H9 (cell line): ENCODE measurements at regions not wholly inside any gene's neighbourhood (a gene's known extent, or its start where the extent isn't known, plus 50 kb on each side); places are given as distances from the start of the nearest gene placed in this dataset.

Experiments
- DNase-seq: peaks from one replicate; pipeline ENCODE4 v3.0.0-alpha.2; 2017
- H2AFZ ChIP-seq: one replicate; pipeline ENCODE4 v1.6.1; 2013; ENCODE audit warnings: mild to moderate bottlenecking, low read length, control low read depth, moderate library complexity
- H2AK5ac ChIP-seq: 2 replicates; pipeline ENCODE4 v1.6.1; 2013; ENCODE audit warnings: low read length, control low read depth, mixed read lengths; ENCODE audit not compliant: insufficient read length
- H2BK120ac ChIP-seq: one replicate; pipeline ENCODE4 v1.6.1; 2013; ENCODE audit warnings: low read depth, mild to moderate bottlenecking, low read length, control low read depth, inconsistent platforms; ENCODE audit not compliant: poor library complexity, severe bottlenecking
- H2BK12ac ChIP-seq: 2 replicates; pipeline ENCODE4 v1.6.1; 2013; ENCODE audit warnings: low read length, control low read depth, mixed read lengths, low read depth; ENCODE audit not compliant: insufficient read length
- H2BK15ac ChIP-seq: 2 replicates; pipeline ENCODE4 v1.6.1; 2013; ENCODE audit warnings: low read depth, low read length, control low read depth
- H2BK20ac ChIP-seq: one replicate; pipeline ENCODE4 v1.6.1; 2013; ENCODE audit warnings: low read depth, mild to moderate bottlenecking, low read length, control low read depth, inconsistent platforms; ENCODE audit not compliant: poor library complexity, severe bottlenecking
- H2BK5ac ChIP-seq: 2 replicates; pipeline ENCODE4 v1.6.1; 2013; ENCODE audit warnings: low read length, control low read depth, mixed read lengths; ENCODE audit not compliant: insufficient read length
- H3K14ac ChIP-seq: 2 replicates; pipeline ENCODE4 v1.6.1; 2013; ENCODE audit warnings: low read length, control low read depth; ENCODE audit not compliant: insufficient read depth
- H3K18ac ChIP-seq: 2 replicates; pipeline ENCODE4 v1.6.1; 2013; ENCODE audit warnings: low read depth, mild to moderate bottlenecking, mixed read lengths, low read length, control low read depth; ENCODE audit not compliant: insufficient read length
- H3K23ac ChIP-seq: 2 replicates; pipeline ENCODE4 v1.6.1; 2013; ENCODE audit warnings: low read length, control low read depth, mixed read lengths, low read depth; ENCODE audit not compliant: insufficient read length
- H3K23me2 ChIP-seq: 2 replicates; pipeline ENCODE4 v1.6.1; 2013; ENCODE audit warnings: low read depth, mild to moderate bottlenecking, mixed read lengths, low read length, control low read depth; ENCODE audit not compliant: insufficient read length, poor library complexity, severe bottlenecking
- H3K27ac ChIP-seq: 2 replicates; pipeline ENCODE4 v1.5.1; 2013; ENCODE audit warnings: low read length, control low read depth, mixed read lengths, low read depth; ENCODE audit not compliant: insufficient read length
- H3K27me3 ChIP-seq: 2 replicates; pipeline ENCODE4 v1.6.1; 2013; ENCODE audit warnings: low read length, control low read depth, inconsistent platforms; ENCODE audit not compliant: insufficient read depth
- H3K4ac ChIP-seq: 2 replicates; pipeline ENCODE4 v1.6.1; 2013; ENCODE audit warnings: low read depth, mild to moderate bottlenecking, control low read depth, inconsistent platforms, low read length, moderate library complexity
- H3K4me1 ChIP-seq: 2 replicates; pipeline ENCODE4 v1.6.1; 2013; ENCODE audit warnings: low read length, control low read depth, inconsistent platforms; ENCODE audit not compliant: insufficient read depth
- H3K4me2 ChIP-seq: 2 replicates; pipeline ENCODE4 v1.6.1; 2013; ENCODE audit warnings: low read length, control low read depth, mixed read lengths; ENCODE audit not compliant: insufficient read length, insufficient read depth
- H3K56ac ChIP-seq: 2 replicates; pipeline ENCODE4 v1.6.1; 2013; ENCODE audit warnings: low read depth, mild to moderate bottlenecking, mixed read lengths, low read length, control low read depth; ENCODE audit not compliant: insufficient read length
- H3K79me1 ChIP-seq: 2 replicates; pipeline ENCODE4 v1.6.1; 2013; ENCODE audit warnings: low read depth, mild to moderate bottlenecking, moderate library complexity, low read length, control low read depth, inconsistent platforms; ENCODE audit not compliant: insufficient read depth, poor library complexity, severe bottlenecking
- H3K79me2 ChIP-seq: 2 replicates; pipeline ENCODE4 v1.6.1; 2013; ENCODE audit warnings: low read length, control low read depth, inconsistent platforms; ENCODE audit not compliant: insufficient read depth
- H3K9ac ChIP-seq: 2 replicates; pipeline ENCODE4 v1.6.1; 2013; ENCODE audit warnings: low read length, control low read depth, mixed read lengths; ENCODE audit not compliant: insufficient read length; ENCODE audit errors: extremely low read depth
- H3K9me3 ChIP-seq: one replicate; pipeline ENCODE4 v1.6.1; 2013; ENCODE audit warnings: low read depth, low read length, inconsistent platforms; ENCODE audit not compliant: control insufficient read depth
- H3T11ph ChIP-seq: one replicate; pipeline ENCODE4 v1.6.1; 2013; ENCODE audit warnings: mild to moderate bottlenecking, low read length, control low read depth, inconsistent platforms
- H4K20me1 ChIP-seq: one replicate; pipeline ENCODE4 v1.6.1; 2013; ENCODE audit not compliant: control insufficient read depth, insufficient read length, insufficient read depth
- H4K5ac ChIP-seq: 2 replicates; pipeline ENCODE4 v1.6.1; 2013; ENCODE audit warnings: low read depth, mild to moderate bottlenecking, mixed read lengths, low read length, control low read depth; ENCODE audit not compliant: insufficient read length
- H4K8ac ChIP-seq: replicated peaks from 2 replicates; pipeline ENCODE4 v1.6.1; 2013; ENCODE audit warnings: low read length, control low read depth, mixed read lengths, low read depth; ENCODE audit not compliant: insufficient read length
- H4K91ac ChIP-seq: 2 replicates; pipeline ENCODE4 v1.6.1; 2013; ENCODE audit warnings: low read depth, mild to moderate bottlenecking, moderate library complexity, mixed read lengths, low read length, control low read depth; ENCODE audit not compliant: insufficient read length
- H3K27ac Mint-ChIP-seq, 3 experiments: 2 replicates in 2 of 3; 3 replicates in 1 of 3; pipeline ENCODE4 v1.8.0; 2020 to 2021; ENCODE audit warnings: mixed read lengths in 3 of 3, mild to moderate bottlenecking in 1 of 3, moderate library complexity in 1 of 3
- H3K27me3 Mint-ChIP-seq: 2 replicates; pipeline ENCODE4 v1.8.0; 2021; ENCODE audit warnings: low read depth, mild to moderate bottlenecking, moderate library complexity, mixed read lengths
- H3K36me3 Mint-ChIP-seq, 3 experiments: 2 replicates in 2 of 3; 3 replicates in 1 of 3; pipeline ENCODE4 v1.8.0; 2020 to 2021; ENCODE audit warnings: low read depth in 3 of 3, mixed read lengths in 3 of 3; ENCODE audit not compliant: insufficient read depth in 1 of 3
- H3K4me1 Mint-ChIP-seq, 2 experiments: 2 replicates each; pipeline ENCODE4 v1.8.0; 2020; ENCODE audit warnings: mixed read lengths in 2 of 2
- H3K4me3 Mint-ChIP-seq, 2 experiments: 2 replicates in 1 of 2; 3 replicates in 1 of 2; pipeline ENCODE4 v1.8.0; 2020 to 2021; ENCODE audit warnings: mild to moderate bottlenecking in 2 of 2, mixed read lengths in 2 of 2, moderate library complexity in 1 of 2
- H3K9me3 Mint-ChIP-seq, 2 experiments: 2 replicates in 1 of 2; 3 replicates in 1 of 2; pipeline ENCODE4 v1.8.0; 2020; ENCODE audit warnings: mild to moderate bottlenecking in 2 of 2, mixed read lengths in 2 of 2, moderate library complexity in 1 of 2
- WGBS: extraction: QIAGEN DNeasy Blood & Tissue Kit; methylation state at CpG from one replicate; pipeline ENCODE4 v1.1.7; 2013; ENCODE audit warnings: missing lambda C conversion rate, low lambda C conversion rate, mixed read lengths; ENCODE audit not compliant: insufficient read length; ENCODE audit errors: extremely low coverage; 5-methylcytosine and 5-hydroxymethylcytosine counted together
- TF ChIP-seq, protein P1 (sequence below): fragments of 200-600 bp; sonication (generic); conservative IDR thresholded peaks from 3 replicates; pipeline ENCODE4 v1.8.0; 2021; ENCODE audit warnings: antibody characterized with exemption, mild to moderate bottlenecking

DNA sequence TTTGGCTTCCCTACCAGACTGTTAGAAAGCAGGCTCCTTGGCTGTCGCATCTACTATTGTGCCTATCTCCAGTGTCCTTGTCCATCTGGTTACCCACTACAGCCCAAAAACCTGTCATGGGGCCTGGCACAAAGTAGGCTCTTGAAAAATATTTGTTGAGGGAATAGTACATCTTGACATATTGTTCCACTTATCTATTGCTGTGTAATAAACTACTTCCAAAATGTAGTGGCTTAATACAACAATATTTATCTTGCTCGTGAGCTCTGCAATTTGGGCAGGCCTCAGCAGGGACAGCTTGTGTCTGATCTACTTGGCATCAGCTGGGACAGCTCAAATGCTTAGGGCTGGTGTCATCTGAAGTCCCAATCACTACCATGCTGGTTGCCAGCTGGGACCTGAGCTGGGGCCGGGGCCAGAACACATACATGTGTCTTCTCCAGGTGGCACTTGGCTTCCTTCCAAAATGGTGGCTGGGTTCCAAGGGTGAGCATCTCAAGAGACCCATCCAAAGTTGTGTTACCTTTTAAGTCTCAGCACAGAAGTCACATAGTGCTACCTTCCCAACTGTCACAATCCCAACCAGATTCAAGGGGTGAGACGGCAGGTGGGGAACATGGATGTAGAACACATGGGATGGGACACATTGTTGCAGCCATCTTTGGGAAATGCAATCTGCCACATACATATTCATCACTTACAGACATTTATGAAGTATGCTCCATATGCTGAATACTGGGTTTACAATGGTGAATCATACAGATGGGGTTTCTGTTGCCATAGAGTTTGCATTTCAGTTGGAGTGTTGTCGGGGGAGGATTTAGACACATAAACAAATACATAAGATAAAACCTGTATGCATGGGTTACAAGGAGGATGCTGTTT lies 134.2 kb downstream of the FOXI3 start:
- no peak overlapping the region for H3K23ac ChIP-seq
- no peaks in the 10 kb centered on the region for H3K23me2 ChIP-seq
- no peak overlapping the region for H3K18ac ChIP-seq
- no CpG with 5 or more reads among the region's 5 CpGs for WGBS
- no peaks in the 10 kb centered on the region for H4K20me1 ChIP-seq
- no peaks in the 10 kb centered on the region; the same call in 1 of the 2 replicates for H3K27me3 ChIP-seq
- H3K9ac ChIP-seq = no peak overlapping the region
- no peak for DNase-seq
- no peaks in the 10 kb centered on the region for H3K9me3 ChIP-seq
- H3K4ac ChIP-seq = no peak overlapping the region
- no peak overlapping the region for H3K14ac ChIP-seq
- H3K79me2 ChIP-seq = no peaks in the 10 kb centered on the region
- no peak overlapping the region for H4K91ac ChIP-seq
- H3K79me1 ChIP-seq = no peaks in the 10 kb centered on the region
- no peak overlapping the region for H3T11ph ChIP-seq
- Mint-ChIP-seq H3K9me3 (no peaks in the 10 kb centered on the region; a peak in 2 of 5 replicates), H3K36me3 (no peaks in the 10 kb centered on the region), H3K4me1 (peaks cover 20 to 23% of the 10 kb centered on the region in 2 experiments), H3K27me3 (no peaks in the 10 kb centered on the region; the same call in 1 of the 2 replicates), H3K4me3 (no peak overlapping the region), H3K27ac (no peak overlapping the region)
- H3K27ac ChIP-seq = no peak overlapping the region
- H4K5ac ChIP-seq = no peak overlapping the region
- H2BK20ac ChIP-seq = no peak overlapping the region
- H2AK5ac ChIP-seq = no peak overlapping the region
- no peak overlapping the region for H3K4me2 ChIP-seq
- H2BK120ac ChIP-seq = no peak overlapping the region
- no peak overlapping the region for H2BK15ac ChIP-seq
- H3K56ac ChIP-seq = no peak overlapping the region
- no peak overlapping the region for H2BK5ac ChIP-seq
- H3K4me1 ChIP-seq = no peaks in the 10 kb centered on the region
- H4K8ac ChIP-seq = no peak overlapping the region
- no peak overlapping the region for H2AFZ ChIP-seq
- TF ChIP-seq, protein P1, sequence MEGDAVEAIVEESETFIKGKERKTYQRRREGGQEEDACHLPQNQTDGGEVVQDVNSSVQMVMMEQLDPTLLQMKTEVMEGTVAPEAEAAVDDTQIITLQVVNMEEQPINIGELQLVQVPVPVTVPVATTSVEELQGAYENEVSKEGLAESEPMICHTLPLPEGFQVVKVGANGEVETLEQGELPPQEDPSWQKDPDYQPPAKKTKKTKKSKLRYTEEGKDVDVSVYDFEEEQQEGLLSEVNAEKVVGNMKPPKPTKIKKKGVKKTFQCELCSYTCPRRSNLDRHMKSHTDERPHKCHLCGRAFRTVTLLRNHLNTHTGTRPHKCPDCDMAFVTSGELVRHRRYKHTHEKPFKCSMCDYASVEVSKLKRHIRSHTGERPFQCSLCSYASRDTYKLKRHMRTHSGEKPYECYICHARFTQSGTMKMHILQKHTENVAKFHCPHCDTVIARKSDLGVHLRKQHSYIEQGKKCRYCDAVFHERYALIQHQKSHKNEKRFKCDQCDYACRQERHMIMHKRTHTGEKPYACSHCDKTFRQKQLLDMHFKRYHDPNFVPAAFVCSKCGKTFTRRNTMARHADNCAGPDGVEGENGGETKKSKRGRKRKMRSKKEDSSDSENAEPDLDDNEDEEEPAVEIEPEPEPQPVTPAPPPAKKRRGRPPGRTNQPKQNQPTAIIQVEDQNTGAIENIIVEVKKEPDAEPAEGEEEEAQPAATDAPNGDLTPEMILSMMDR = no peak
- H2BK12ac ChIP-seq = no peak overlapping the region
